GM12872 (cell line): ENCODE measurements at regions not wholly inside any gene's neighbourhood (a gene's known extent, or its start where the extent isn't known, plus 50 kb on each side); places are given as distances from the start of the nearest gene placed in this dataset.

Experiments
- CTCF ChIP-seq: IDR thresholded peaks from 3 replicates; pipeline ENCODE4 v1.5.1; 2011; ENCODE audit warnings: low read depth, mild to moderate bottlenecking, low read length, moderate library complexity; ENCODE audit not compliant: insufficient read depth

DNA sequence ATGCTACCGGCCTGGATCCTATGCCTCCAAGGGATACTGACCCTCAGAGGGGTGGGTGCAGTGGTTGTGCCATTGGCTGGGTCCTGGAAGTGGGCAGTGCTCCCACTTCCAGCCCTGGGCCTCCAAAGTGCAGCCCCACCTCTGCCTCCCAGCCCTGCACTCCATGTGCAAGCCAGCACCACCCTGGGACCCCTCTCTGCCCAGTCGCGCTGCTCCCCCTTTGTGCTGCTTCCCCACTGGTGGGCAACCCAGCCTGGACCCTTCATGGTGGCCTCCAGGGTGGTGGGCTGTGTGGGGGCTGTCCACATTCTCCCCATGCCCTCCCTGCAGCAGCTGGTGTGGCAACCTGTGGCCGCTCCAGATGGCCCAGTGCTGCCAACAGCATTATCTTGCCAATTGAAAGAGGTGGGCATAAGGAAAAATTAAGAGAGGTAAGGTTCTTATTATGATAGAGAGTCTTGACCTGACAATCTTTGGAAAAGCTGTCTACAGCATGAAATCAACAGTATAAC, 309.7 kb downstream of the GUCY2F start:
- no peak for TF ChIP-seq CTCF

DNA sequence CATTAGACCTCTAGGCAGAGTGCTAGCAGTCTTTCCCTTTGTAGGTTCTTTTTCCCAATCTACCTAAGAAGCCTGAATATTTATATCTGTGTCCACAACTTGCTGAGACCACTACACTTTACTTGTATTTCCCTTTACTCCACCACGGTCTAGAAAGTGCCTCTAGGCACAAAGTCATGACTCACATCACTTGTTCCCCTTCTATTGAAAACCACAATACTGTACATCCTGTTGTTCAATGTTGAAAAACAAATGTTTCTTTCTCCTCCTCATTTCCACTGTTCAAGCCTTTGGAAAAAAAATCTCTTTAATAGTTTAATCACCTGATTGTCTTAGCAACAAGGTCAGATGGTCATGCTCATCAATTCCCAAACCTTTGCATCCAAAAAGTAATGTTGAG, 326.7 kb downstream of the GUCY2F start:
- TF ChIP-seq CTCF = no peak

- no peak for TF ChIP-seq CTCF
These were observed 341.4 kb downstream of the GUCY2F start for GRCh38 chrX:109140463-109140862.

DNA sequence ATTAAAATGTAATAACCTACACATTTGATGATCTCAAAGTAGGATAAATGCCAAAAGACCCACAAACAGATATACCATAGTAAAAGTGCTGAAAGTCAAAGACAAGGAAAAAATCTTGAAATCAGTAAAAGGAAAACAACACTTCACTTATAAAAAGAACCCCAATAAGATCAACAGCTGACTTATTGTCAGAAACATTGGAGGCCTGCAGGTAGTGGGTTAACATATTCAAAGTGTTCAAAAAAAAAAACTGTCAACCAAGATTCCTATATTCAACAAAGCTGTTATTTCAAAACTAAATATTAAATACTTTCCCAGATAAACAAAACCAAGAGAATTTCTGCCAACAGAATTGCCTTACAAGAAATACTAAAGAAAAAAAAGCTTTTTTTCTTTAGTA, 347.1 kb downstream of the GUCY2F start:
- no peak for TF ChIP-seq CTCF

GRCh38 chrX:109125304-109125703, 356.6 kb downstream of the GUCY2F start:
- no peak for TF ChIP-seq CTCF

DNA sequence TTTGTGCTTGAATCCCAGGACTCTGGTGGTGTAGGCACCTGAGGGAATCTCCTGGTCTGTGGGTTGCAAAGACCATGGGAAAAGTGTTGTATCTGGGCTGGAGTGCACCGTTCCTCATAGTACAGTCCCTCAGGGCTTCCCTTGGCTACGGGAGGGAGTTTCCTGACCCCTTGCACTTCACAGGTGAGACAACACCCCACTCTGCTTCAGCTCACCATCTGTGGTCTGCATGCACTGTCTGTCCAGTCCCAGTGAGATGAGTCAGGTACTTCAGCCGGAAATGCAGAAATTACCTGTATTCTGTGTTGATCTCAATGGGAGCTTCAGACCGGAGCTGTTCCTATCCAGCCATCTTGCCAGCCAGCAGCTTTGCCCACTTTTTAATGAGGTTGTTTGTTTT, 353.0 kb upstream of the IRS4 start:
- no peak for TF ChIP-seq CTCF

DNA sequence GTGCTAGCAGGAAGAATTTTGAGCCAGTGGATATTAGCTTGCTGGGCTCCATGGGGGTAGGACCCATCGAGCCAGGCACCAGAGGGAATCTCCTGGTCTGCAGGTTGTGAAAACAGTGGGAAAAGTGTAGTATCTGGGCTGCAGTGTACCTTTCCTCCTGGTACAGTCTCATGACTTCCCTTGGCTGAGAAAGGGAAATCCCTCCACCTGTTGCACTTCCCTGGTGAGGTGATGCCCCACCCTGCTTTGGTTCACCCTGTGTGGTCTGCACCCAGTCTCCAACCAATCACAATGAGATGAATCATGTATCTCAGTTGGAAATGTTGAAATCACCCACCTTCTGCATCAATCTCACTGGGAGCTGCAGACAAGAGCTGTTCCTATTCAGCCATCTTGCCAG, 341.4 kb upstream of the IRS4 start:
- TF ChIP-seq CTCF = no peak

DNA sequence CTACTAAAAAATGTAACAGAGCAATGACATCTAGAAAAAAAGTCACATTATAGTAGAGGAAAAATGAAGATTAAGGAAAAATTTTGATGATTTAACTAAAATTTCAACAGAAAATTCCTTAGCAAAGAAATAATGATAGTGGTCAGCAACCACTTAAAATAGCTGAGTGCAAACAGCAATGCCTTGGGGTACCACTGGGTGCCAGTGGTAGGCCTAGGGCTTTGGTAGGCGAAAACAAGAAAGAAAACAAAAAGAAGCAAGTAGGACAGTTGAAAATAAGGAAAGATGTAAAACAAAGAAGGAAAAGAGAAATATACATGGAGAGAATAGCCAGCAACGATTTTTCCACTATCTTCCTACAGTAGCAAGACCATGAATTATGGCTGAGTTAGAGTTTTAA, 313.5 kb upstream of the IRS4 start:
- TF ChIP-seq CTCF = 0 out of 3 replicates have a peak, but pooled peaks have one; percentile 21
